ENCODE measurements at regions not wholly inside any gene's neighbourhood (a gene's known extent, or its start where the extent isn't known, plus 50 kb on each side); places are given as distances from the start of the nearest gene placed in this dataset.

- TF ChIP-seq CTCF (IDR thresholded peaks at IDR 0.05; ENCODE audit: insufficient read depth, low read length) (no peak), POLR2AphosphoS5 (IDR thresholded peaks at IDR 0.05; ENCODE audit: low read depth) (no peak), REST (IDR thresholded peaks at IDR 0.05; ENCODE audit: insufficient replicate concordance, low read depth) (no peak), GABPA (IDR thresholded peaks at IDR 0.05; ENCODE audit: low read depth) (no peak)
Observed at GRCh38 chr4:81366779-81367178, 104.9 kb downstream of the RASGEF1B start.

All from HL-60 (cell line).